Stimulated activated CD4-positive, alpha-beta T cell treated with anti-CD3 and anti-CD28 coated beads, Interleukin-12 subunit alpha, Interleukin-12 subunit beta, amount 100 ng/mL, for 48 hours (primary cell): ENCODE measurements at regions not wholly inside any gene's neighbourhood (a gene's known extent, or its start where the extent isn't known, plus 50 kb on each side); places are given as distances from the start of the nearest gene placed in this dataset.
"Not testable (repeated sequence)": the region's sequence is repeated elsewhere in the genome, so short reads cannot be mapped to it uniquely, and the experiment has no call there.

Experiments used
- DNase-seq, 3 donors: peaks; one replicate each; pipeline ENCODE4 v3.0.0-alpha.2; 2020; ENCODE audit warnings: low read depth in 2 of 3, low spot score in 1 of 3

GRCh38 chr1:168490306-168490705 lies 53.5 kb downstream of the XCL2 start:
- no peak for DNase-seq

GRCh38 chr1:168488138-168488537 lies 55.7 kb downstream of the XCL2 start:
- no peak for DNase-seq

GRCh38 chr1:168486820-168487219 lies 57.0 kb downstream of the XCL2 start:
- not testable (repeated sequence) for DNase-seq

- DNase-seq: no peak
Observed at GRCh38 chr1:168485048-168485447, 58.7 kb downstream of the XCL2 start.

GRCh38 chr1:168484083-168484482 lies 59.7 kb downstream of the XCL2 start:
- no peak for DNase-seq

- DNase-seq: no peak
Observed at GRCh38 chr1:168483539-168483938, 60.3 kb downstream of the XCL2 start.

GRCh38 chr1:168482106-168482505 lies 61.7 kb downstream of the XCL2 start:
- DNase-seq: no peak

GRCh38 chr1:168481586-168481985 lies 62.2 kb downstream of the XCL2 start:
- DNase-seq: no peak

- no peak for DNase-seq
Observed at GRCh38 chr1:168480997-168481396, 62.8 kb downstream of the XCL2 start.

- no peak for DNase-seq
Observed at GRCh38 chr1:168477792-168478191, 66.0 kb downstream of the XCL2 start.

GRCh38 chr1:168476588-168477385 lies 67.0 kb downstream of the XCL2 start:
- no peak for DNase-seq

- DNase-seq: no peak
Observed at GRCh38 chr1:168474322-168474721, 69.5 kb downstream of the XCL2 start.

GRCh38 chr1:168473126-168473525 lies 70.7 kb downstream of the XCL2 start:
- DNase-seq: no peak

- DNase-seq: no peak
Observed at GRCh38 chr1:168472223-168472622, 71.6 kb downstream of the XCL2 start.

GRCh38 chr1:168470901-168471431 lies 72.8 kb downstream of the XCL2 start:
- DNase-seq: no peak

GRCh38 chr1:168469690-168470089 lies 74.1 kb downstream of the XCL2 start:
- peak in 2 of 3 donors; percentile 24 for DNase-seq

- no peak for DNase-seq
Observed at GRCh38 chr1:168468822-168469221, 75.0 kb downstream of the XCL2 start.

GRCh38 chr1:168468042-168468809 lies 75.6 kb downstream of the XCL2 start:
- DNase-seq: no peak

- DNase-seq: no peak
Observed at GRCh38 chr1:168467452-168467851, 76.3 kb downstream of the XCL2 start.

GRCh38 chr1:168466714-168467131 lies 77.1 kb downstream of the XCL2 start:
- DNase-seq: no peak

- DNase-seq: peak; percentile 45 to 50 (median 50)
Observed at GRCh38 chr1:168466092-168466713, 77.6 kb downstream of the XCL2 start.

GRCh38 chr1:168461108-168461507 lies 82.7 kb downstream of the XCL2 start:
- DNase-seq: not testable (repeated sequence)
